RPMI7951 (cell line): ENCODE measurements at regions not wholly inside any gene's neighbourhood (a gene's known extent, or its start where the extent isn't known, plus 50 kb on each side); places are given as distances from the start of the nearest gene placed in this dataset.
A peak's percentile ranks its signal among the peaks of the same experiment; 100 is the strongest.
"Not testable (repeated sequence)": the region's sequence is repeated elsewhere in the genome, so short reads cannot be mapped to it uniquely, and the experiment has no call there.

ENCODE experiments used
- DNase-seq: peaks from one replicate; pipeline ENCODE4 v3.0.0-alpha.2; 2012; ENCODE audit warnings: low read depth

DNA sequence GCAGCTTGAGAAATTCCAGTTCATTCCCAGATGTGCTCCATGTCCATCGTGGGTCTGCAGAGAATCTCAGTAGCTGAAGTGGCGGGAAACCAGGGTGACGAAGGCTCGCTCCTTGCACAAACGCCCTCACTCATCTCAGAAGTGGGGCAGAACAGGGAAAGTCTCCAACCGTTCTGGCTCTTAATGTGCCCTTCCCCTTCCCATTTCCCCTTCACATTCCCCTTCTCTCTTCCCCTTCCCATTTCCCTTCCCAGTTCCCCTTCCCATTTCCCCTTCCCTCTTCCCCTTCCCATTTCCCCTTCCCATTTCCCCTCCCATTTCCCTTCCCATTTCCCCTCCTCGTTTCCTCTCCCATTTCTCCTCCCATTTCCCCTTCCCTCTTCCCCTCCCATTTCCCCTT, 108.5 kb downstream of the OLFM1 start:
- not testable (repeated sequence) for DNase-seq

DNA sequence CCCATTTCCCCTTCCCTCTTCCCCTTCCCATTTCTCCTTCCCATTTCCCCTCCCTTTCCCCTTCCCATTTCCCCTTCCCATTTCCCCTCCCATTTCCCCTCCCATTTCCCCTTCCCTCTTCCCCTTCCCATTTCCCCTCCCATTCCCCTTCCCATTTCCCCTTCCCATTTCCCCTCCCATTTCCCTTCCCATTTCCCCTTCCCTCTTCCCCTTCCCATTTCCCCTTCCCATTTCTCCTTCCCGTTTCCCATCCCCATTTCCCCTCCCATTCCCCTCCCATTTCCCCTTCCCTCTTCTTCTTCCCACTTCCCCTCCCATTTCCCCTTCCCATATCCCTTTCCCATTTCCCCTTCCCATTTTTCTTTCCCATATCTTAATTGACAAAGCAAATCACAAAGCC, 109.0 kb downstream of the OLFM1 start:
- DNase-seq: no peak

DNA sequence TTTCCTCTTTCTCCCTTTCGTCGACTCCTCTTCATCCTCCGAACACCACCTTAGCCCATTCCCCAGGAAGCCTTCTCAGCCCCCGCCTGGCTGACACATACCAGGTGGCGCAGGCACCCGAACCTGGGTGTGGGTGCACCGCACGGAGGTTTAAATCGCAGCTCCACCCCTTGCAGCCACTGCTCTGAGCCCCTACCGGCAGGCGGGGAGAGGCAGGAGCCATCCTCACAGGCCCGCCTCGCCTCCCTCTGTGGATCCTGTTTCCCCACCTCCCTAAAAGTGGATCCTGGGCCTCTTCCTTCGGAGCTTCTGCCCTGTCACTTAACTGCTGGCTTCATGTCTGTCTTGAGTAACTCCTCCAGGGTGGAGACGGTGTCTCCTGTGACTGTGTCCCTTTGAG, 110.7 kb downstream of the OLFM1 start:
- DNase-seq: no peak

- no peak for DNase-seq
These were observed 111.3 kb downstream of the OLFM1 start for GRCh38 chr9:135198586-135199285.

GRCh38 chr9:135199489-135199888, 112.0 kb downstream of the OLFM1 start:
- no peak for DNase-seq

- DNase-seq: no peak
These were observed 114.2 kb downstream of the OLFM1 start for GRCh38 chr9:135201711-135202110.

DNA sequence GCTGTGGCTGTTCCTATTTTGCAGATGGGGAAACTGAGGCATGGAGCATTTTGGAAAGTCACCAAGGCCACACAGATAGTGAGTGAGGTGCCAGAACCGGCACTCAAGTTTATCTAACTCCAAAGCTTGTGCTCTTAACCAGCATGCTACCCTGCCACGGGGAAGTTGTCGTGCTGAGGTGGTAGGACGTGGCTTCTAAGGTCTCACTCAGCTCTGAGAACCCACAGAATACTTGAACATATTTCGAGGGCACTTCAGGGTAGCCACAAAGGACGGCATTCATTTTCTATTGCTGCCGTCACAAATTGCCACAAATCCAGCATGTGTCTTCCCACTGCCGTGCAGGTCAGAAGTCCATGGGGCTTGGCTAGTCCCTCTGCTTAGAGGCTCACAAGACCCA, 116.7 kb downstream of the OLFM1 start:
- no peak for DNase-seq

- DNase-seq: no peak
These were observed 121.7 kb downstream of the OLFM1 start for GRCh38 chr9:135209136-135209535.

DNA sequence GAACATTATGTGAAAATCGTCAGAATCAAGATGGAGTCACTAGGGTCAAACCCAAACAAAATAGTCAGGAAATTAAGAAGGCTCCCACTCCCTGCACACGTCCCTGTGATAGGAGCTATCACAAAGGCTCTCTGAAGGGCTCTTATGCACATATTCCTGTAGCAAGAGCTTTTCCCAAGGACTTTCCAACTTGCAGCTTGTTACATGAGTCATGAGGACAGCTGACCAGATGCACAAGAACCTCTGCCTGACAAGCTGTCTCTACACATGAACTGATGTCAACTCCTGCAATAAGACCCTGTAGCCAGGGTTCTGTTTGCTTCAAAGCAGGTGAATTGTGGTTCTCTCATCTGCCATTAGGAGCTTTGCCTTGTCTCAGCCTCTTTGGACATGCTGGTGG, 122.4 kb downstream of the OLFM1 start:
- no peak for DNase-seq

DNA sequence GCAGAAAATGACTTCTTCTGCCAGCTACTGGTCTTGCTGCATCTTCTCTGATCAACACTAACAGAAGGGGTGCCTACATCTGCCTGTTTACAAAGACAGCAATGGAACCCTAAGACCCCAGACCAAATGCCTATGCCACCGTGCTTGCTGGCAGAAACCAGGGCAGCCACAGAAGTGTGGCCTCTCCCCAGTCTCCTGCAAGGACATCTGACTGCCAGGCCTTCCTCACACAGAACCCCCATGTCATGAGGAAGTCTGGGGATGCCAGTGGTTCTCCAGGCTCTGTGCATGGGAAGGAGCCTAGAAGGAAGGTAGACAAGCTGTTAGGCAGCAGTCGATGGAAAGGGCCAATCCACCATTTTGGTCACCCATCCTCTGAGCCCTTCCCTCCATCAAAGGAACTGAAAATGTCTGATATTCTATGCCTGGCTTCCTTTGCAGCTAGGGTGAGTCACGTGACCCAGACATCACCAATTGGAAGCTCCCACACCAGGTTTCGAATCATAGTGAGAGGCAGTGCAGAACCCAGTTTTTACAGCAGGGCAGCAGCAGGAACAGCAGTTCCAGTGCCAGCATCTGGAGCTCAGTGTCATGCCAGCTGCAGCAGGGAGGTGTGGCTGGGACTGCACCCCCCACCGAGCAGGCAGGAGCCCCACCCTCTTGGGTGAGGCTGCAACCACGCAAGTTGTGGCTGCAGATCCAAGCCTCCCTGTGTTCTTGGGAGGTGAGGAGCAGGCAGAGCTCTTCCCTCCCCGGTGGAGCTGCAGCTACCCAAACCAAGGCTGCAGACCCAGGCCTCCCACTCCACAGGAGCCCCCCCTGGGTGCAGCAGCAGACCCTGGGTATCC, 123.4 kb downstream of the OLFM1 start:
- DNase-seq: no peak

- DNase-seq: no peak
These were observed 124.0 kb downstream of the OLFM1 start for GRCh38 chr9:135211524-135211890.

GRCh38 chr9:135212961-135213360, 125.5 kb downstream of the OLFM1 start:
- DNase-seq: no peak

DNA sequence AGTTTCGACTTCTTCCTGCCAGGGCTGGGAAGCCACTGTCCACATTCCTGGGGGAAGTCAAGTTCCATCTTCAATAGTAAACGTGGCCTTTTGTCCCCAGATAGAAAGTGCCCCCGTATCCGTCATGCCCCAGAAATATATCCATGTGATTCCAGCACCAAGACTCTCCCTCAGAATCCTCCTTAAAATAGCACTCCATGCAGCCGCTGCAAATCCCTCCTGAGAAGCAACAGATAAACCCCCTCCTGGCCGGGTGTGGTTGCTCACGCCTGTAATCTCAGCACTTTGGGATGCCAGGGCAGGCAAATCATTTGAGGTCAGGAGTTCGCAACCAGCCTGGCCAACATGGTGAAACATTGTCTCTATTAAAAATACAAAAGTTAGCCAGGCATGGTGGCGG, 126.1 kb downstream of the OLFM1 start:
- no peak for DNase-seq

DNA sequence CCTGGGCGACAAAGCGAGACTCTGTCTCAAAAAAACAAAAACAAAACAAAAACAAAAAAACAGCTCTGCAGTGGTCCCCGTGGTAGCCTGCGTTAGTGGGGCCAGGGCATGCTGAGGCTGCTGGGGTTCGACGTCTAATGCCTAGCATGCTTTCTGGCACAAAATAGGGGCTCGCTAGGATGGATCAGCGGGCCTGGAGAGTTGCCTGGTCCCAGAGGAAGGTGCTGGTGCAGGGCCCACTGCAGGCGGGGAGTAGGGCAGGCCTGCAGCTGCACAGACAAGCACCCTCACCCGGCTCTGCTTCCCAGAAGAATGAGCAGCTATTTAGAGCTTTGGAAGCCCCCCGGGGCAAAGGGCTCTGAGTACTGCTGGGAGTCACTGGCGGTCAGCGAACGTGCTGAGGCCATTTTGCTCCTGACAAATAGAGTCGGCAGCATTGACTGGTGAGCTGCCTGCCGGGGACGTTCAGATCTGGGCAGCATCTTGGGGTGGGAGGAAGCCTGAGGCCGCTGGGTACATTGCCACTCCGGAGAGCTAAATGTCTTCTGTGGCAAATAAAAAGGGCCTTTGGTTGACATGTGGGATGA, 126.7 kb downstream of the OLFM1 start:
- no peak for DNase-seq

- DNase-seq: no peak
These were observed 127.2 kb downstream of the OLFM1 start for GRCh38 chr9:135214706-135215105.

- peak; percentile 21 for DNase-seq
These were observed 128.2 kb downstream of the OLFM1 start for GRCh38 chr9:135215571-135216161.

DNA sequence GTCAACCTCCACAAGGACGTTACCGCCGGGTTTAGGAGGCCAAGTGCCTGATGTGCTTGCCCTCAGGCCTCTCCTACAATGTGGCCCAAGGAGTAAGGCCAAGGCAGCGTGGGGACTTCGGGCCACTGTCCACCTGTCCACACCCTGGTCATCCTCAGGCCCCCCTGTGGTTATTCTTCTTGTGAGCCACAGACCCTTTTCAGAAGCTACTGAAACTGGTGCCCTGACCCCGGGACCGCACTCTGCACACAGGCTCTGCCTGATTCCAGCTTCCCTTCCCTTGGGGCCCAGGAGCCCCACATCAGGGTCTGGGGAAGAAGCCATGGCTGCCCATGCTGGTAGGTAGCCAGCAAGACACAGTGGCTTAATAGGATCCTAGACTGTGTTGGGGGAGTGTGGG, 128.8 kb downstream of the OLFM1 start:
- DNase-seq: no peak

- DNase-seq: no peak
These were observed 129.4 kb downstream of the OLFM1 start for GRCh38 chr9:135216791-135217441.

DNA sequence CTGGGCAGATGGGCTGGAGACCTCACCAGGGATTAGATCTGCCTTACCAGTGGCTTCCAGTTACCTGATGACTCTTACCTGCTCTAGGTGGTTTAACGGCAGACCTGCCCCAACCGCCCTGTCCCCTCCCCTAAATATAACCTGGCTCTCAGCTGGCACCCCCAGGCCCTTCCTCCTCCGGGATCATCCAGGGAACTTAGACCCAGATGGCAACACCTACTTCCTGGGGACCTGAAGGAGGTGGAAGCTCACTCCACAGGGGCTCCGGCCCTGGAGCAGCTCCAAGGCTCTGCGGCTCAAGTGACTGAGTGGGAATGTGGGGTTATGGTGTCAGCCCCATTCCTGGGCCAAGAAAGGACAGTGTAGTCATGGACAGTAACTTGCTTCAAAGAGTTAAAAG, 130.4 kb downstream of the OLFM1 start:
- no peak for DNase-seq

- DNase-seq: no peak
These were observed 131.1 kb downstream of the OLFM1 start for GRCh38 chr9:135218331-135219225.
